ENCODE measurements at regions not wholly inside any gene's neighbourhood (a gene's known extent, or its start where the extent isn't known, plus 50 kb on each side); places are given as distances from the start of the nearest gene placed in this dataset.

DNA sequence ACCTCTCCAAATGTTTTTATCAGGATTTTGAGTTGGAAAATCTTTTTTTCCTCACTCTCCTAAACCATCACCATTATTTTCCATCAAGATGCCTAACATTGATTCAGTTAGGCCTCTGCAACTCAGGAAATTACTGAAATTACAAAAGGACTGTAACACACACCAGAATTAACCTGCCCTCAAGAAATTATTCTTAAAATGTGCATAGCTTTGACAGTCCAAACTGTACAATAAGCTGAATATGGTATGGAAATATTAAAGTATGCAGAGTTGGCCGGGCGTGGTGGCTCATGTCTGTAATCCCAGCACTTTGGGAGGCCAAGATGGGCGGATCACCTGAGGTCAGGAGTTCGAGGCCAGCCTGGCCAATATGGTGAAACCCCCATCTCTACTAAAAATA, 50.2 kb upstream of the PHLPP1 start:
- TF ChIP-seq, protein P1, sequence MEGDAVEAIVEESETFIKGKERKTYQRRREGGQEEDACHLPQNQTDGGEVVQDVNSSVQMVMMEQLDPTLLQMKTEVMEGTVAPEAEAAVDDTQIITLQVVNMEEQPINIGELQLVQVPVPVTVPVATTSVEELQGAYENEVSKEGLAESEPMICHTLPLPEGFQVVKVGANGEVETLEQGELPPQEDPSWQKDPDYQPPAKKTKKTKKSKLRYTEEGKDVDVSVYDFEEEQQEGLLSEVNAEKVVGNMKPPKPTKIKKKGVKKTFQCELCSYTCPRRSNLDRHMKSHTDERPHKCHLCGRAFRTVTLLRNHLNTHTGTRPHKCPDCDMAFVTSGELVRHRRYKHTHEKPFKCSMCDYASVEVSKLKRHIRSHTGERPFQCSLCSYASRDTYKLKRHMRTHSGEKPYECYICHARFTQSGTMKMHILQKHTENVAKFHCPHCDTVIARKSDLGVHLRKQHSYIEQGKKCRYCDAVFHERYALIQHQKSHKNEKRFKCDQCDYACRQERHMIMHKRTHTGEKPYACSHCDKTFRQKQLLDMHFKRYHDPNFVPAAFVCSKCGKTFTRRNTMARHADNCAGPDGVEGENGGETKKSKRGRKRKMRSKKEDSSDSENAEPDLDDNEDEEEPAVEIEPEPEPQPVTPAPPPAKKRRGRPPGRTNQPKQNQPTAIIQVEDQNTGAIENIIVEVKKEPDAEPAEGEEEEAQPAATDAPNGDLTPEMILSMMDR (IDR thresholded peaks at IDR 0.05; ENCODE audit: borderline replicate concordance, control extremely low read depth, extremely low read depth, insufficient read depth, missing control alignments): no peak
- no peak for DNase-seq (ENCODE audit: low spot score)
- in situ Hi-C loops (cut with MboI; ENCODE audit: low sequenced_read_pairs, unreplicated experiment): no loop called here
